Stimulated activated CD8-positive, alpha-beta memory T cell treated with anti-CD3 and anti-CD28 coated beads, Interleukin-4, amount 100 ng/mL, for 48 hours (primary cell): ENCODE measurements at regions not wholly inside any gene's neighbourhood (a gene's known extent, or its start where the extent isn't known, plus 50 kb on each side); places are given as distances from the start of the nearest gene placed in this dataset.
"Not testable (repeated sequence)": the region's sequence is repeated elsewhere in the genome, so short reads cannot be mapped to it uniquely, and the experiment has no call there.

Experiments used
- DNase-seq: peaks from one replicate; pipeline ENCODE4 v3.0.0-alpha.2; 2020

GRCh38 chr3:34396956-34397355 lies 598.5 kb downstream of the PDCD6IP start:
- no peak for DNase-seq

GRCh38 chr3:34399401-34399800 lies 601.0 kb downstream of the PDCD6IP start:
- no peak for DNase-seq

- no peak for DNase-seq
Observed at GRCh38 chr3:34405159-34405558, 606.7 kb downstream of the PDCD6IP start.

- DNase-seq: no peak
Observed at GRCh38 chr3:34407281-34407680, 608.9 kb downstream of the PDCD6IP start.

- DNase-seq: no peak
Observed at GRCh38 chr3:34408088-34408487, 609.7 kb downstream of the PDCD6IP start.

- no peak for DNase-seq
Observed at GRCh38 chr3:34411596-34411995, 613.2 kb downstream of the PDCD6IP start.

- no peak for DNase-seq
Observed at GRCh38 chr3:34419801-34420200, 621.4 kb downstream of the PDCD6IP start.

GRCh38 chr3:34421762-34422161 lies 623.3 kb downstream of the PDCD6IP start:
- DNase-seq: no peak

GRCh38 chr3:34439796-34440195 lies 641.4 kb downstream of the PDCD6IP start:
- no peak for DNase-seq

- DNase-seq: no peak
Observed at GRCh38 chr3:34444137-34444536, 645.7 kb downstream of the PDCD6IP start.

GRCh38 chr3:34449305-34449704 lies 650.9 kb downstream of the PDCD6IP start:
- no peak for DNase-seq

- DNase-seq: no peak
Observed at GRCh38 chr3:34463414-34463813, 665.0 kb downstream of the PDCD6IP start.

- DNase-seq: no peak
Observed at GRCh38 chr3:34464646-34465045, 666.2 kb downstream of the PDCD6IP start.

- no peak for DNase-seq
Observed at GRCh38 chr3:34475851-34476250, 677.4 kb downstream of the PDCD6IP start.

- DNase-seq: no peak
Observed at GRCh38 chr3:34483311-34483887, 685.0 kb downstream of the PDCD6IP start.

- DNase-seq: no peak
Observed at GRCh38 chr3:34504366-34504765, 705.9 kb downstream of the PDCD6IP start.

- DNase-seq: no peak
Observed at GRCh38 chr3:34504775-34505174, 706.3 kb downstream of the PDCD6IP start.

GRCh38 chr3:34508732-34509131 lies 710.3 kb downstream of the PDCD6IP start:
- no peak for DNase-seq

- DNase-seq: no peak
Observed at GRCh38 chr3:34511891-34512290, 713.5 kb downstream of the PDCD6IP start.

- DNase-seq: not testable (repeated sequence)
Observed at GRCh38 chr3:34519008-34519407, 720.6 kb downstream of the PDCD6IP start.

- no peak for DNase-seq
Observed at GRCh38 chr3:34531156-34531555, 732.7 kb downstream of the PDCD6IP start.

GRCh38 chr3:34533451-34533850 lies 735.0 kb downstream of the PDCD6IP start:
- no peak for DNase-seq

GRCh38 chr3:34534013-34534412 lies 735.6 kb downstream of the PDCD6IP start:
- DNase-seq: no peak

GRCh38 chr3:34544136-34544535 lies 745.7 kb downstream of the PDCD6IP start:
- DNase-seq: no peak

GRCh38 chr3:34547297-34547920 lies 749.0 kb downstream of the PDCD6IP start:
- DNase-seq: no peak
